SK-N-MC (cell line): ENCODE measurements at regions not wholly inside any gene's neighbourhood (a gene's known extent, or its start where the extent isn't known, plus 50 kb on each side); places are given as distances from the start of the nearest gene placed in this dataset.

Experiments used
- EZH2 ChIP-seq: fragments of 200-600 bp; sonication (generic); IDR thresholded peaks from one replicate; pipeline ENCODE4 v1.6.1; 2017; ENCODE audit warnings: antibody characterized with exemption
- POLR2AphosphoS5 ChIP-seq: IDR thresholded peaks from 2 replicates; pipeline ENCODE4 v1.6.1; 2012; ENCODE audit warnings: mild to moderate bottlenecking, low read depth, low read length, borderline replicate concordance

GRCh38 chr10:123567984-123568739 lies 98.0 kb upstream of the GPR26 start:
- no peak for TF ChIP-seq POLR2AphosphoS5
- no peak for TF ChIP-seq EZH2
